Hematopoietic multipotent progenitor cell treated with erythropoietin and hydrocortisone succinate and interleukin-3 and kit ligand, for 6 days (in vitro differentiated cells): ENCODE measurements at regions not wholly inside any gene's neighbourhood (a gene's known extent, or its start where the extent isn't known, plus 50 kb on each side); places are given as distances from the start of the nearest gene placed in this dataset.

ENCODE experiments used
- DNase-seq: peaks from one replicate; pipeline ENCODE4 v3.0.0-alpha.2; 2015

- no peak for DNase-seq
Measured at GRCh38 chr11:44502506-44502905, 63.0 kb upstream of the CD82 start.

GRCh38 chr11:44505581-44506054 lies 59.8 kb upstream of the CD82 start:
- peak; percentile 21 for DNase-seq

GRCh38 chr11:44506375-44507016 lies 59.0 kb upstream of the CD82 start:
- no peak for DNase-seq

- no peak for DNase-seq
Measured at GRCh38 chr11:44507491-44507890, 58.0 kb upstream of the CD82 start.

GRCh38 chr11:44507896-44508445 lies 57.5 kb upstream of the CD82 start:
- DNase-seq, result no peak

GRCh38 chr11:44509296-44509695 lies 56.2 kb upstream of the CD82 start:
- no peak for DNase-seq

GRCh38 chr11:44510372-44510771 lies 55.1 kb upstream of the CD82 start:
- DNase-seq, result no peak

- no peak for DNase-seq
Measured at GRCh38 chr11:44512818-44513217, 52.6 kb upstream of the CD82 start.

GRCh38 chr11:44515048-44515447 lies 50.4 kb upstream of the CD82 start:
- no peak for DNase-seq
